Gastrocnemius medialis (tissue), 4 donors: ENCODE measurements at regions not wholly inside any gene's neighbourhood (a gene's known extent, or its start where the extent isn't known, plus 50 kb on each side); places are given as distances from the start of the nearest gene placed in this dataset.

Experiments
- POLR2A ChIP-seq, 2 donors: fragments of 450-650 bp; IDR thresholded peaks; one replicate each; pipeline ENCODE4 v1.6.1; 2017; ENCODE audit warnings: antibody characterized with exemption in 2 of 2, mild to moderate bottlenecking in 2 of 2, moderate library complexity in 2 of 2
- TF ChIP-seq, protein P1 (sequence below), 5 experiments: fragments of 450-650 bp in 3 of 5; fragments of 200-600 bp in 2 of 5; sonication (generic) in 2 of 5; IDR thresholded peaks in 4 of 5; conservative IDR thresholded peaks in 1 of 5; 1 replicate in 4 of 5; 2 replicates in 1 of 5; pipeline ENCODE4 v1.5.1; 2016 to 2019; ENCODE audit warnings: antibody characterized with exemption in 5 of 5, mild to moderate bottlenecking in 3 of 5, moderate library complexity in 3 of 5

DNA sequence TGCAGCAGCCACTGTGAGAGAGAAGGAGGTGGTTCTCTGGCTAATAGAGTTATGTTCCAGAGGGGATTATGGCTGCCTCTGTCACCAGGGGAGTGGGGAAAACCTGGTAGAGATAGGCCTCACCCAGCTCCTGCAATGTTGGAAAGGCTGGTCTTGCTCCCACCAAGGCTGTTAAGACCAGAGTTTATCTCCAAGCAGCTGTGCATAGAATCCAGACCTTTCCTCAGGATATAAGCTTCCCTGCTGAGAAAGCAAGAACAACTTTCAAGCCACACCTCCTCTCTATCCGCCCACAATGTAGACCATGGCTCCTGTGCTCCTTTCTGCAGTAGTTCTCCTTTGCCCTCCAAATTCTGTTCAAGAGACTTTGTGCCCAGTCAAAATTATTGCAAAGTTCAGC, 1375.4 kb downstream of the REEP3 start:
- TF ChIP-seq, protein P1, sequence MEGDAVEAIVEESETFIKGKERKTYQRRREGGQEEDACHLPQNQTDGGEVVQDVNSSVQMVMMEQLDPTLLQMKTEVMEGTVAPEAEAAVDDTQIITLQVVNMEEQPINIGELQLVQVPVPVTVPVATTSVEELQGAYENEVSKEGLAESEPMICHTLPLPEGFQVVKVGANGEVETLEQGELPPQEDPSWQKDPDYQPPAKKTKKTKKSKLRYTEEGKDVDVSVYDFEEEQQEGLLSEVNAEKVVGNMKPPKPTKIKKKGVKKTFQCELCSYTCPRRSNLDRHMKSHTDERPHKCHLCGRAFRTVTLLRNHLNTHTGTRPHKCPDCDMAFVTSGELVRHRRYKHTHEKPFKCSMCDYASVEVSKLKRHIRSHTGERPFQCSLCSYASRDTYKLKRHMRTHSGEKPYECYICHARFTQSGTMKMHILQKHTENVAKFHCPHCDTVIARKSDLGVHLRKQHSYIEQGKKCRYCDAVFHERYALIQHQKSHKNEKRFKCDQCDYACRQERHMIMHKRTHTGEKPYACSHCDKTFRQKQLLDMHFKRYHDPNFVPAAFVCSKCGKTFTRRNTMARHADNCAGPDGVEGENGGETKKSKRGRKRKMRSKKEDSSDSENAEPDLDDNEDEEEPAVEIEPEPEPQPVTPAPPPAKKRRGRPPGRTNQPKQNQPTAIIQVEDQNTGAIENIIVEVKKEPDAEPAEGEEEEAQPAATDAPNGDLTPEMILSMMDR (IDR thresholded peaks at IDR 0.05 in 4 of 5, conservative IDR thresholded peaks at IDR 0.05 in 1 of 5): no peak
- no peak for TF ChIP-seq POLR2A (IDR thresholded peaks at IDR 0.05)
